ENCODE measurements at regions not wholly inside any gene's neighbourhood (a gene's known extent, or its start where the extent isn't known, plus 50 kb on each side); places are given as distances from the start of the nearest gene placed in this dataset.

- DNase-seq = no peak
- H2BK15ac ChIP-seq (ENCODE audit: low read depth, low read length) = no peak overlapping the region
- no peak overlapping the region for H3K14ac ChIP-seq (ENCODE audit: insufficient read depth, low read length)
- H3T11ph ChIP-seq (ENCODE audit: low read length) = no peak overlapping the region
- no peak overlapping the region for H3K23ac ChIP-seq (ENCODE audit: insufficient read length, low read depth, low read length)
- no peak overlapping the region for H3K4ac ChIP-seq (ENCODE audit: low read depth, low read length)
- no peaks in the 10 kb centered on the region for H3K9me3 ChIP-seq (ENCODE audit: control insufficient read depth, low read depth, low read length)
- no peaks in the 10 kb centered on the region for H3K27me3 ChIP-seq (ENCODE audit: insufficient read depth, low read length)
- no peak overlapping the region for H4K8ac ChIP-seq (replicated peaks; ENCODE audit: insufficient read length, low read depth, low read length)
- H3K4me1 Mint-ChIP-seq = peaks cover 3 to 5% of the 10 kb centered on the region in 2 experiments; a peak in 2 of 4 replicates
- H3K79me1 ChIP-seq (ENCODE audit: insufficient read depth, low read depth, low read length, poor library complexity, severe bottlenecking) = no peaks in the 10 kb centered on the region
- H3K4me3 Mint-ChIP-seq = no peak overlapping the region
- H4K91ac ChIP-seq (ENCODE audit: insufficient read length, low read depth, low read length) = no peak overlapping the region
- H2BK20ac ChIP-seq (ENCODE audit: low read depth, low read length, poor library complexity, severe bottlenecking) = no peak overlapping the region
- H4K5ac ChIP-seq (ENCODE audit: insufficient read length, low read depth, low read length) = no peak overlapping the region
- TF ChIP-seq CTCF (conservative IDR thresholded peaks at IDR 0.05) = no peak
- H3K23me2 ChIP-seq (ENCODE audit: insufficient read length, low read depth, low read length, poor library complexity, severe bottlenecking) = no peaks in the 10 kb centered on the region
- no peaks in the 10 kb centered on the region for H4K20me1 ChIP-seq (ENCODE audit: control insufficient read depth, insufficient read depth, insufficient read length)
- no peak overlapping the region for H2BK120ac ChIP-seq (ENCODE audit: low read depth, low read length, poor library complexity, severe bottlenecking)
- no peaks in the 10 kb centered on the region for H3K79me2 ChIP-seq (ENCODE audit: insufficient read depth, low read length)
- no peaks in the 10 kb centered on the region for H3K27me3 Mint-ChIP-seq (ENCODE audit: low read depth)
- H3K18ac ChIP-seq (ENCODE audit: insufficient read length, low read depth, low read length) = no peak overlapping the region
- H2AFZ ChIP-seq (ENCODE audit: low read length) = no peak overlapping the region
- no peak overlapping the region for H3K4me2 ChIP-seq (ENCODE audit: insufficient read depth, insufficient read length, low read length)
- no CpG with 5 or more reads among the region's 2 CpGs for WGBS (ENCODE audit: extremely low coverage, insufficient read length, low lambda C conversion rate)
- no peak overlapping the region for H2BK12ac ChIP-seq (ENCODE audit: insufficient read length, low read depth, low read length)
- H3K9me3 Mint-ChIP-seq = no peaks in the 10 kb centered on the region
- no peaks in the 10 kb centered on the region for H3K4me1 ChIP-seq (ENCODE audit: insufficient read depth, low read length)
- no peak overlapping the region for H2BK5ac ChIP-seq (ENCODE audit: insufficient read length, low read length)
- no peak overlapping the region for H3K27ac Mint-ChIP-seq
- H2AK5ac ChIP-seq (ENCODE audit: insufficient read length, low read length) = no peak overlapping the region
- no peak overlapping the region for H3K56ac ChIP-seq (ENCODE audit: insufficient read length, low read depth, low read length)
- no peak overlapping the region for H3K9ac ChIP-seq (ENCODE audit: extremely low read depth, insufficient read length, low read length)
- H3K27ac ChIP-seq (ENCODE audit: insufficient read length, low read depth, low read length) = no peak overlapping the region
- no peaks in the 10 kb centered on the region for H3K36me3 Mint-ChIP-seq (ENCODE audit: insufficient read depth in 1 of 3, low read depth in 3 of 3)
Observed at GRCh38 chr2:147657086-147658000, 187.5 kb upstream of the ACVR2A start.
